Right cardiac atrium (tissue), 5 donors: ENCODE measurements at regions not wholly inside any gene's neighbourhood (a gene's known extent, or its start where the extent isn't known, plus 50 kb on each side); places are given as distances from the start of the nearest gene placed in this dataset.
"Not testable (repeated sequence)": the region's sequence is repeated elsewhere in the genome, so short reads cannot be mapped to it uniquely, and the experiment has no call there.

ENCODE experiments used
- ATAC-seq, 2 donors: fragments of 200-7000 bp; cut with Tn5 transposase; one replicate each; pipeline versions ENCODE4 v1.8.0 to v1.9.1; 2020; ENCODE audit warnings: moderate library complexity in 2 of 2, mild to moderate bottlenecking in 1 of 2
- DNase-seq, 3 donors: peaks; one replicate each; pipeline ENCODE4 v3.0.0-alpha.2; 2020
- H3K27ac ChIP-seq: one replicate; pipeline ENCODE4 v1.5.1; 2013; ENCODE audit warnings: mild to moderate bottlenecking, low read length, control low read depth, moderate library complexity
- H3K27me3 ChIP-seq: one replicate; pipeline ENCODE4 v1.6.1; 2013; ENCODE audit not compliant: control insufficient read depth, insufficient read depth
- H3K4me1 ChIP-seq: one replicate; pipeline ENCODE4 v1.6.1; 2013; ENCODE audit warnings: low read length; ENCODE audit not compliant: control insufficient read depth, insufficient read depth
- H3K4me3 ChIP-seq: one replicate; pipeline ENCODE4 v1.5.1; 2013; ENCODE audit warnings: low read length, control low read depth
- H3K9me3 ChIP-seq: one replicate; pipeline ENCODE4 v1.6.1; 2013; ENCODE audit warnings: low read length; ENCODE audit not compliant: control insufficient read depth
- WGBS: extraction: QIAGEN DNeasy Blood & Tissue Kit; methylation state at CpG from one replicate; pipeline ENCODE4 v1.1.7; 2013; 5-methylcytosine and 5-hydroxymethylcytosine counted together
- intact Hi-C, 4 donors: fragments of 100-400 bp; cut with DNase I; formaldehyde crosslinking; loops; one replicate each; pipeline versions ENCODE4 v1.11.0 to v1.14.0; 2022 to 2023
- donor health status: healthy with polysubstance abuse.
- donor health status: DM: no; HTN: yes; CAD: no.
- donor health status: DM: no; HTN: no; CAD: no.
- donor health status: DM: no; HTN: yes; CAD: no; lungs with severe emphysema.
- donor health status: DM: yes; HTN: yes; CAD: no.

- no peak overlapping the region for H3K4me3 ChIP-seq
- no peaks in the 10 kb centered on the region for H3K27me3 ChIP-seq
- no peaks in the 10 kb centered on the region for H3K4me1 ChIP-seq
- DNase-seq (no peak), ATAC-seq (no peak)
- no peaks in the 10 kb centered on the region for H3K9me3 ChIP-seq
- no peak overlapping the region for H3K27ac ChIP-seq
- intact Hi-C loops: no loop called here
- 72% methylated on average over 3 of the region's 3 CpGs for WGBS
Observed at GRCh38 chrX:87005183-87005582, 512.4 kb upstream of the KLHL4 start.

- H3K9me3 ChIP-seq: no peaks in the 10 kb centered on the region
- DNase-seq: no peak
- H3K27me3 ChIP-seq: no peaks in the 10 kb centered on the region
- intact Hi-C loops: no loop called here
- no peaks in the 10 kb centered on the region for H3K4me1 ChIP-seq
- no peak overlapping the region for H3K27ac ChIP-seq
- no peak overlapping the region for H3K4me3 ChIP-seq
- ATAC-seq: no peak
Observed at GRCh38 chrX:87005885-87006284, 511.7 kb upstream of the KLHL4 start.

- H3K27ac ChIP-seq: no peak overlapping the region
- H3K27me3 ChIP-seq: no peaks in the 10 kb centered on the region
- intact Hi-C loops: no loop called here
- no peaks in the 10 kb centered on the region for H3K9me3 ChIP-seq
- H3K4me3 ChIP-seq: no peak overlapping the region
- DNase-seq: no peak
- ATAC-seq: no peak
- H3K4me1 ChIP-seq: no peaks in the 10 kb centered on the region
Observed at GRCh38 chrX:87006561-87006960, 511.0 kb upstream of the KLHL4 start.

- H3K4me3 ChIP-seq: no peak overlapping the region
- intact Hi-C loops: no loop called here
- ATAC-seq (no peak), DNase-seq (no peak)
- no peaks in the 10 kb centered on the region for H3K4me1 ChIP-seq
- no peaks in the 10 kb centered on the region for H3K9me3 ChIP-seq
- no peaks in the 10 kb centered on the region for H3K27me3 ChIP-seq
- WGBS: 89% methylated on average over 2 of the region's 2 CpGs
- no peak overlapping the region for H3K27ac ChIP-seq
Observed at GRCh38 chrX:87017210-87017609, 500.4 kb upstream of the KLHL4 start.

GRCh38 chrX:87033115-87033514, 484.5 kb upstream of the KLHL4 start:
- H3K27me3 ChIP-seq, H3K9me3 ChIP-seq, ATAC-seq, intact Hi-C loops, H3K4me3 ChIP-seq, H3K27ac ChIP-seq, H3K4me1 ChIP-seq: not testable (repeated sequence)
- peak in 2 of 3 donors; percentile 27 to 34 for DNase-seq
- WGBS: 95% methylated on average over 25 of the region's 25 CpGs

GRCh38 chrX:87045352-87045751, 472.2 kb upstream of the KLHL4 start:
- no peak for DNase-seq
- H3K4me3 ChIP-seq: no peak overlapping the region
- intact Hi-C loops: no loop called here
- ATAC-seq: no peak
- no peaks in the 10 kb centered on the region for H3K9me3 ChIP-seq
- H3K27me3 ChIP-seq: no peaks in the 10 kb centered on the region
- WGBS: 86% methylated on average over 4 of the region's 4 CpGs
- H3K27ac ChIP-seq: no peak overlapping the region
- H3K4me1 ChIP-seq: no peaks in the 10 kb centered on the region

GRCh38 chrX:87049567-87049966, 468.0 kb upstream of the KLHL4 start:
- Histone ChIP-seq H3K27me3 (no peaks in the 10 kb centered on the region), H3K27ac (no peak overlapping the region), H3K9me3 (no peaks in the 10 kb centered on the region), H3K4me3 (no peak overlapping the region), H3K4me1 (no peaks in the 10 kb centered on the region)
- WGBS: 77% methylated on average over 3 of the region's 3 CpGs
- DNase-seq (no peak), ATAC-seq (no peak)
- intact Hi-C loops: no loop called here

GRCh38 chrX:87063642-87064041, 454.0 kb upstream of the KLHL4 start:
- Histone ChIP-seq H3K27ac (no peak overlapping the region), H3K27me3 (no peaks in the 10 kb centered on the region), H3K9me3 (no peaks in the 10 kb centered on the region), H3K4me3 (no peak overlapping the region), H3K4me1 (no peaks in the 10 kb centered on the region)
- no peak for DNase-seq
- no peak for ATAC-seq
- intact Hi-C loops: no loop called here
- 71% methylated on average over 2 of the region's 2 CpGs for WGBS

- intact Hi-C loops: no loop called here
- ATAC-seq (no peak), DNase-seq (no peak)
- no peaks in the 10 kb centered on the region for H3K4me1 ChIP-seq
- no peak overlapping the region for H3K27ac ChIP-seq
- no peaks in the 10 kb centered on the region for H3K27me3 ChIP-seq
- H3K4me3 ChIP-seq: no peak overlapping the region
- H3K9me3 ChIP-seq: no peaks in the 10 kb centered on the region
Observed at GRCh38 chrX:87064502-87064901, 453.1 kb upstream of the KLHL4 start.

- intact Hi-C loops: no loop called here
- ATAC-seq (no peak), DNase-seq (no peak)
- H3K9me3 ChIP-seq: no peaks in the 10 kb centered on the region
- no peak overlapping the region for H3K27ac ChIP-seq
- no peaks in the 10 kb centered on the region for H3K27me3 ChIP-seq
- H3K4me1 ChIP-seq: no peaks in the 10 kb centered on the region
- no peak overlapping the region for H3K4me3 ChIP-seq
Observed at GRCh38 chrX:87067795-87068369, 449.7 kb upstream of the KLHL4 start.

GRCh38 chrX:87078231-87078630, 439.4 kb upstream of the KLHL4 start:
- Histone ChIP-seq H3K9me3 (no peaks in the 10 kb centered on the region), H3K4me1 (no peaks in the 10 kb centered on the region), H3K4me3 (no peak overlapping the region), H3K27me3 (no peaks in the 10 kb centered on the region), H3K27ac (no peak overlapping the region)
- intact Hi-C loops: no loop called here
- DNase-seq (no peak), ATAC-seq (no peak)
- 84% methylated on average over 5 of the region's 5 CpGs for WGBS

GRCh38 chrX:87098477-87098876, 419.1 kb upstream of the KLHL4 start:
- DNase-seq (peak in 1 of 3 donors; percentile 4), ATAC-seq (no peak)
- H3K27ac ChIP-seq: no peak overlapping the region
- intact Hi-C loops: no loop called here
- no peaks in the 10 kb centered on the region for H3K27me3 ChIP-seq
- no peak overlapping the region for H3K4me3 ChIP-seq
- 66% methylated on average over 3 of the region's 3 CpGs for WGBS
- no peaks in the 10 kb centered on the region for H3K4me1 ChIP-seq
- no peaks in the 10 kb centered on the region for H3K9me3 ChIP-seq
